VCaP (cell line): ENCODE measurements at regions not wholly inside any gene's neighbourhood (a gene's known extent, or its start where the extent isn't known, plus 50 kb on each side); places are given as distances from the start of the nearest gene placed in this dataset.
"Not testable (repeated sequence)": the region's sequence is repeated elsewhere in the genome, so short reads cannot be mapped to it uniquely, and the experiment has no call there.

Experiments used
- H3K27ac ChIP-seq: fragments of 450-650 bp; 2 replicates; pipeline ENCODE4 v1.5.1; 2017
- CTCF ChIP-seq: fragments of 450-650 bp; conservative IDR thresholded peaks from 2 replicates; pipeline ENCODE4 v1.5.1; 2017; ENCODE audit warnings: mild to moderate bottlenecking, moderate library complexity

- H3K27ac ChIP-seq, result no peak overlapping the region
- TF ChIP-seq CTCF, result no peak
Measured at GRCh38 chr15:78708713-78709260, 67.8 kb upstream of the CHRNB4 start.

- not testable (repeated sequence) for H3K27ac ChIP-seq
Measured at GRCh38 chr15:78706481-78707235, 65.6 kb upstream of the CHRNB4 start.

GRCh38 chr15:78703334-78704056, 62.5 kb upstream of the CHRNB4 start:
- not testable (repeated sequence) for H3K27ac ChIP-seq

GRCh38 chr15:78702609-78703333, 61.8 kb upstream of the CHRNB4 start:
- TF ChIP-seq CTCF, result no peak

GRCh38 chr15:78697449-78697848, 56.4 kb upstream of the CHRNB4 start:
- no peak overlapping the region for H3K27ac ChIP-seq
- TF ChIP-seq CTCF, result no peak

More at GRCh38 chr15:78702609-78703333, 61.8 kb upstream of the CHRNB4 start:
- H3K27ac ChIP-seq, result no peak overlapping the region

GRCh38 chr15:78696436-78696835, 55.4 kb upstream of the CHRNB4 start:
- H3K27ac ChIP-seq, result no peak overlapping the region
- no peak for TF ChIP-seq CTCF

- no peak overlapping the region for H3K27ac ChIP-seq
- peak; percentile 4; the same call in 1 of the 2 replicates for TF ChIP-seq CTCF
Measured at GRCh38 chr15:78695854-78696253, 54.8 kb upstream of the CHRNB4 start.

GRCh38 chr15:78695046-78695671, 54.1 kb upstream of the CHRNB4 start:
- no peak overlapping the region for H3K27ac ChIP-seq
- TF ChIP-seq CTCF, result no peak
